HCT116 (cell line): ENCODE measurements at regions not wholly inside any gene's neighbourhood (a gene's known extent, or its start where the extent isn't known, plus 50 kb on each side); places are given as distances from the start of the nearest gene placed in this dataset.

Experiments used
- ATAC-seq: fragments of 200-7000 bp; cut with Tn5 transposase; 2 replicates; pipeline ENCODE4 v1.9.1; 2020; ENCODE audit warnings: mild to moderate bottlenecking, moderate library complexity
- BruUV-seq: library from RNA; stranded (reverse); fragments of 400-500 nt; replicated peaks from 2 replicates; lab custom pipeline; 2021; lab: Mats Ljungman, UMichigan
- CTCF ChIA-PET: fragments of 300-600 bp; sonication (Branson Sonifier 250); formaldehyde crosslinking; loops from one replicate; lab custom pipeline; 2021; ENCODE audit warnings: antibody characterized with exemption; lab: Charles Lee
- POLR2A ChIA-PET: fragments of 300-600, 350-600 bp; sonication (Branson Sonifier 250); formaldehyde crosslinking; loops from one replicate; lab custom pipeline; 2021; ENCODE audit warnings: antibody characterized with exemption; lab: Charles Lee
- RAD21 ChIA-PET, 2 experiments: fragments of 300-600 bp; sonication (Branson Sonifier 250); formaldehyde crosslinking; loops; one replicate each; lab custom pipeline; 2023; ENCODE audit warnings: low total read pairs in 2 of 2; ENCODE audit not compliant: uncharacterized antibody in 2 of 2, unreplicated experiment in 2 of 2, low non-redundant PET in 1 of 2; lab: Charles Lee
- DNase-seq: peaks from one replicate; pipeline ENCODE4 v3.0.0-alpha.2; 2010; ENCODE audit warnings: low read depth, low spot score
- H2AFZ ChIP-seq: fragments of 200-600 bp; shearing (Covaris generic), sonication (generic); 2 replicates; pipeline ENCODE4 v1.6.1; 2017; ENCODE audit warnings: low read depth, mixed run types, mixed read lengths, antibody characterized with exemption, low read length; ENCODE audit not compliant: poor library complexity, severe bottlenecking
- H3K27ac ChIP-seq: 2 replicates; pipeline ENCODE4 v1.5.1; 2012; ENCODE audit warnings: low read depth, low read length
- H3K27me3 ChIP-seq: fragments of 200-600 bp; sonication (generic); 2 replicates; pipeline ENCODE4 v1.6.1; 2016; ENCODE audit warnings: mixed run types, low read length, mixed read lengths; ENCODE audit not compliant: insufficient read depth
- H3K36me3 ChIP-seq, 2 experiments: fragments of 200-500 bp in 1 of 2; fragments of 200-600 bp in 1 of 2; sonication (Bioruptor generic) in 1 of 2; sonication (generic) in 1 of 2; 2 replicates each; pipeline versions ENCODE4 v1.5.1 to v1.6.1; 2014 to 2016; ENCODE audit warnings: low read length in 2 of 2, inconsistent platforms in 1 of 2, mixed read lengths in 1 of 2, mixed run types in 1 of 2; ENCODE audit not compliant: insufficient read depth in 2 of 2, control insufficient read depth in 1 of 2
- H3K4me1 ChIP-seq, 2 experiments: fragments of 200-600 bp in 1 of 2; sonication (generic) in 1 of 2; 2 replicates each; pipeline versions ENCODE4 v1.5.1 to v1.6.1; 2012 to 2017; ENCODE audit warnings: low read length in 2 of 2, inconsistent platforms in 1 of 2, mild to moderate bottlenecking in 1 of 2, mixed read lengths in 1 of 2, mixed run types in 1 of 2, moderate library complexity in 1 of 2; ENCODE audit not compliant: insufficient read depth in 2 of 2, control insufficient read depth in 1 of 2
- H3K4me2 ChIP-seq: fragments of 200-600 bp; sonication (generic); 2 replicates; pipeline ENCODE4 v1.6.1; 2017; ENCODE audit warnings: mixed run types, low read length, mixed read lengths
- H3K4me3 ChIP-seq, 2 experiments: fragments of 200-600 bp in 1 of 2; sonication (generic) in 1 of 2; replicated peaks in 1 of 2; 2 replicates each; pipeline ENCODE4 v1.5.1; 2011 to 2016; ENCODE audit warnings: low read length in 2 of 2, control low read depth in 1 of 2, low read depth in 1 of 2, mild to moderate bottlenecking in 1 of 2, mixed read lengths in 1 of 2, mixed run types in 1 of 2
- H3K79me2 ChIP-seq: fragments of 200-600 bp; sonication (generic); 2 replicates; pipeline ENCODE4 v1.6.1; 2017; ENCODE audit warnings: mild to moderate bottlenecking, mixed run types, low read length, moderate library complexity, mixed read lengths; ENCODE audit not compliant: insufficient read depth
- H3K9ac ChIP-seq: fragments of 200-600 bp; sonication (generic); 2 replicates; pipeline ENCODE4 v1.6.1; 2016; ENCODE audit warnings: low read length, mixed read lengths
- H3K9me2 ChIP-seq: fragments of 200-600 bp; sonication (generic), shearing (Covaris generic); 2 replicates; pipeline ENCODE4 v1.6.1; 2017; ENCODE audit warnings: mixed run types, mild to moderate bottlenecking, moderate library complexity; ENCODE audit not compliant: insufficient read depth
- H3K9me3 ChIP-seq, 2 experiments: fragments of 200-500 bp in 1 of 2; fragments of 200-600 bp in 1 of 2; sonication (Bioruptor generic) in 1 of 2; sonication (generic) in 1 of 2; 2 replicates each; pipeline ENCODE4 v1.6.1; 2014 to 2017; ENCODE audit warnings: low read length in 2 of 2, mixed read lengths in 2 of 2, inconsistent platforms in 1 of 2, low read depth in 1 of 2, mild to moderate bottlenecking in 1 of 2, mixed run types in 1 of 2, moderate library complexity in 1 of 2; ENCODE audit not compliant: control insufficient read depth in 1 of 2, insufficient read depth in 1 of 2
- H4K20me1 ChIP-seq: fragments of 200-600 bp; sonication (generic), shearing (Covaris generic); 2 replicates; pipeline ENCODE4 v1.6.1; 2017; ENCODE audit warnings: mixed run types, mild to moderate bottlenecking, moderate library complexity; ENCODE audit not compliant: insufficient read depth
- CEBPB ChIP-seq: IDR thresholded peaks from 2 replicates; pipeline ENCODE4 v1.6.1; 2012; ENCODE audit warnings: low read depth
- EZH2 ChIP-seq: fragments of 200-600 bp; sonication (generic); IDR thresholded peaks from 2 replicates; pipeline ENCODE4 v1.6.1; 2017; ENCODE audit warnings: antibody characterized with exemption, mixed run types
- EZH2phosphoT487 ChIP-seq: fragments of 200-600 bp; IDR thresholded peaks from 2 replicates; pipeline ENCODE4 v1.6.1; 2018; ENCODE audit warnings: antibody characterized with exemption, borderline replicate concordance
- FOSL1 ChIP-seq: IDR thresholded peaks from 2 replicates; pipeline ENCODE4 v1.6.1; 2012; ENCODE audit warnings: low read depth
- JUND ChIP-seq: IDR thresholded peaks from 2 replicates; pipeline ENCODE4 v1.6.1; 2012
- MAX ChIP-seq: IDR thresholded peaks from 2 replicates; pipeline ENCODE4 v1.6.1; 2012
- POLR2A ChIP-seq: IDR thresholded peaks from 2 replicates; pipeline ENCODE4 v1.7.0; 2011; ENCODE audit warnings: borderline replicate concordance; ENCODE audit not compliant: insufficient read depth, insufficient read length; ENCODE audit errors: extremely low read depth
- POLR2AphosphoS5 ChIP-seq: IDR thresholded peaks from 2 replicates; pipeline ENCODE4 v1.6.1; 2011; ENCODE audit warnings: mild to moderate bottlenecking, low read depth, low read length, moderate library complexity
- RAD21 ChIP-seq: IDR thresholded peaks from 2 replicates; pipeline ENCODE4 v1.6.1; 2012; ENCODE audit warnings: low read depth, mild to moderate bottlenecking
- SIN3A ChIP-seq: IDR thresholded peaks from 2 replicates; pipeline ENCODE4 v1.6.1; 2012; ENCODE audit warnings: low read depth
- SRF ChIP-seq: IDR thresholded peaks from 2 replicates; pipeline ENCODE4 v1.6.1; 2012; ENCODE audit warnings: low read depth
- TCF7L2 ChIP-seq: IDR thresholded peaks from 2 replicates; pipeline ENCODE4 v1.7.0; 2011; ENCODE audit warnings: borderline replicate concordance, inconsistent platforms; ENCODE audit not compliant: insufficient read depth, insufficient read length; ENCODE audit errors: extremely low read depth
- ZFX ChIP-seq: fragments of 450-650 bp; IDR thresholded peaks from 2 replicates; pipeline ENCODE4 v1.6.1; 2017
- ZNF274 ChIP-seq: fragments of 200-500 bp; sonication (Bioruptor generic); IDR thresholded peaks from 2 replicates; pipeline ENCODE4 v1.6.1; 2014; ENCODE audit warnings: mild to moderate bottlenecking, low read depth, low read length, inconsistent platforms
- intact Hi-C: fragments of 100-400 bp; cut with micrococcal nuclease; formaldehyde crosslinking; loops from 2 replicates; pipeline ENCODE4 v1.10.0; 2022
- TF ChIP-seq, protein P1 (sequence below): IDR thresholded peaks from 2 replicates; pipeline ENCODE4 v1.6.1; 2012
- TF ChIP-seq, protein P2 (sequence below): IDR thresholded peaks from 2 replicates; pipeline ENCODE4 v1.6.1; 2011; ENCODE audit warnings: mild to moderate bottlenecking, low read length, moderate library complexity; ENCODE audit not compliant: insufficient replicate concordance; ENCODE audit errors: extremely low read depth
- TF ChIP-seq, protein P3 (sequence below): IDR thresholded peaks from 2 replicates; pipeline ENCODE4 v1.6.1; 2012; ENCODE audit warnings: low read depth

- CTCF ChIA-PET: no interaction called here
- no peaks in the 10 kb centered on the region for H3K27me3 ChIP-seq
- no peaks in the 10 kb centered on the region for H3K79me2 ChIP-seq
- intact Hi-C loops: no loop called here
- H3K9ac ChIP-seq: no peak overlapping the region
- no peaks in the 10 kb centered on the region for H3K4me1 ChIP-seq
- TF ChIP-seq FOSL1 (no peak), POLR2A (no peak), ZNF274 (no peak), CEBPB (no peak), SIN3A (no peak), MAX (no peak), JUND (no peak), EZH2phosphoT487 (no peak), ZFX (no peak), EZH2 (no peak), RAD21 (no peak), TCF7L2 (no peak), SRF (no peak), POLR2AphosphoS5 (no peak)
- TF ChIP-seq, protein P1, sequence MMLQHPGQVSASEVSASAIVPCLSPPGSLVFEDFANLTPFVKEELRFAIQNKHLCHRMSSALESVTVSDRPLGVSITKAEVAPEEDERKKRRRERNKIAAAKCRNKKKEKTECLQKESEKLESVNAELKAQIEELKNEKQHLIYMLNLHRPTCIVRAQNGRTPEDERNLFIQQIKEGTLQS: no peak
- TF ChIP-seq, protein P2, sequence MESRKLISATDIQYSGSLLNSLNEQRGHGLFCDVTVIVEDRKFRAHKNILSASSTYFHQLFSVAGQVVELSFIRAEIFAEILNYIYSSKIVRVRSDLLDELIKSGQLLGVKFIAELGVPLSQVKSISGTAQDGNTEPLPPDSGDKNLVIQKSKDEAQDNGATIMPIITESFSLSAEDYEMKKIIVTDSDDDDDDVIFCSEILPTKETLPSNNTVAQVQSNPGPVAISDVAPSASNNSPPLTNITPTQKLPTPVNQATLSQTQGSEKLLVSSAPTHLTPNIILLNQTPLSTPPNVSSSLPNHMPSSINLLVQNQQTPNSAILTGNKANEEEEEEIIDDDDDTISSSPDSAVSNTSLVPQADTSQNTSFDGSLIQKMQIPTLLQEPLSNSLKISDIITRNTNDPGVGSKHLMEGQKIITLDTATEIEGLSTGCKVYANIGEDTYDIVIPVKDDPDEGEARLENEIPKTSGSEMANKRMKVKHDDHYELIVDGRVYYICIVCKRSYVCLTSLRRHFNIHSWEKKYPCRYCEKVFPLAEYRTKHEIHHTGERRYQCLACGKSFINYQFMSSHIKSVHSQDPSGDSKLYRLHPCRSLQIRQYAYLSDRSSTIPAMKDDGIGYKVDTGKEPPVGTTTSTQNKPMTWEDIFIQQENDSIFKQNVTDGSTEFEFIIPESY: no peak
- TF ChIP-seq, protein P3, sequence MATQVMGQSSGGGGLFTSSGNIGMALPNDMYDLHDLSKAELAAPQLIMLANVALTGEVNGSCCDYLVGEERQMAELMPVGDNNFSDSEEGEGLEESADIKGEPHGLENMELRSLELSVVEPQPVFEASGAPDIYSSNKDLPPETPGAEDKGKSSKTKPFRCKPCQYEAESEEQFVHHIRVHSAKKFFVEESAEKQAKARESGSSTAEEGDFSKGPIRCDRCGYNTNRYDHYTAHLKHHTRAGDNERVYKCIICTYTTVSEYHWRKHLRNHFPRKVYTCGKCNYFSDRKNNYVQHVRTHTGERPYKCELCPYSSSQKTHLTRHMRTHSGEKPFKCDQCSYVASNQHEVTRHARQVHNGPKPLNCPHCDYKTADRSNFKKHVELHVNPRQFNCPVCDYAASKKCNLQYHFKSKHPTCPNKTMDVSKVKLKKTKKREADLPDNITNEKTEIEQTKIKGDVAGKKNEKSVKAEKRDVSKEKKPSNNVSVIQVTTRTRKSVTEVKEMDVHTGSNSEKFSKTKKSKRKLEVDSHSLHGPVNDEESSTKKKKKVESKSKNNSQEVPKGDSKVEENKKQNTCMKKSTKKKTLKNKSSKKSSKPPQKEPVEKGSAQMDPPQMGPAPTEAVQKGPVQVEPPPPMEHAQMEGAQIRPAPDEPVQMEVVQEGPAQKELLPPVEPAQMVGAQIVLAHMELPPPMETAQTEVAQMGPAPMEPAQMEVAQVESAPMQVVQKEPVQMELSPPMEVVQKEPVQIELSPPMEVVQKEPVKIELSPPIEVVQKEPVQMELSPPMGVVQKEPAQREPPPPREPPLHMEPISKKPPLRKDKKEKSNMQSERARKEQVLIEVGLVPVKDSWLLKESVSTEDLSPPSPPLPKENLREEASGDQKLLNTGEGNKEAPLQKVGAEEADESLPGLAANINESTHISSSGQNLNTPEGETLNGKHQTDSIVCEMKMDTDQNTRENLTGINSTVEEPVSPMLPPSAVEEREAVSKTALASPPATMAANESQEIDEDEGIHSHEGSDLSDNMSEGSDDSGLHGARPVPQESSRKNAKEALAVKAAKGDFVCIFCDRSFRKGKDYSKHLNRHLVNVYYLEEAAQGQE: no peak
- H4K20me1 ChIP-seq: no peaks in the 10 kb centered on the region
- H3K4me3 ChIP-seq: no peak overlapping the region
- no peak overlapping the region for H2AFZ ChIP-seq
- no peaks in the 10 kb centered on the region for H3K9me2 ChIP-seq
- no peak overlapping the region for H3K27ac ChIP-seq
- H3K36me3 ChIP-seq: no peaks in the 10 kb centered on the region
- RAD21 ChIA-PET: no interaction called here
- no TSS peak for BruUV-seq
- POLR2A ChIA-PET: no interaction called here
- DNase-seq (no peak), ATAC-seq (no peak)
- H3K9me3 ChIP-seq: no peaks in the 10 kb centered on the region
- H3K4me2 ChIP-seq: no peak overlapping the region
Observed at GRCh38 chr4:126860308-126860707, 772.4 kb upstream of the INTU start.
